ENCODE measurements at regions not wholly inside any gene's neighbourhood (a gene's known extent, or its start where the extent isn't known, plus 50 kb on each side); places are given as distances from the start of the nearest gene placed in this dataset.
"Not testable (repeated sequence)": the region's sequence is repeated elsewhere in the genome, so short reads cannot be mapped to it uniquely, and the experiment has no call there.

DNA sequence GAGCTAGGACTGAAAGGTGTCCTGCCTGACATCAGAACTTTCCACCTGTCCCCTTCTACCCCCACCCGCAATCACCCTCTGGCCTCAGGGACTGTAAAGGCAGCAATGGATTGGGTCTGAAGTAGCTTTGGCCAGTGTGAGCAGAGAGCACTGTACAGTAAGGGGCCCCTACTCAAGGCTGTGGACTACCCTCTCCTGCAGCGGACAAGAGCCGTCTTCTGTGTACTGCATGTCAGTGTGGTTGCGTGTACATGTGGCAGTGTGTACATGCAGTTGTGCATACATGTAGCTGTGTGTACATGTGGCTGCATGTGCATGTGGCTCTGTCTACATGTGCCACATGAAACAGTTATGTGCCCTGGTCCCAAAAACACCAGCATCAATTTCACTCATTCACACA is 205.9 kb upstream of the LINGO1 start:
- no peak for DNase-seq

DNA sequence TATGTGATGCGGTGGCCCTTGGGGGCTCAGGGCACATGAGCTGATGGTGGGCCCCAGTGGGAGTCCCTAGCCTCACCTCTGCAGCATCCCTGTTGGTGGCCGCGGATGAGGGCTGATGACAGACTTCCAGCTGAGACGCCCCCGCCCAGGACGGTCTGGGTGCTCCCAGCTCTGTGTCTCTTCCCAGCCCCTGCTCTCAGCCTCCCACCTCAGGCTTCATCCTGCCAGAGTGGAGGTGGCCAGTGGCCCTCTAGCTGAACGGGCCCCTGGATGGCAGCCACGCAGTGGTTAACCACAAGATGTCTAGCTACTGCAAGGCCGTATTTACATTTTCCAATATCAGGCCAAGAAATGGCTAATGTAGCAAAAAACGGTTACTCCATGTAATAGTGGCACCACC is 205.3 kb upstream of the LINGO1 start:
- no peak for DNase-seq

DNA sequence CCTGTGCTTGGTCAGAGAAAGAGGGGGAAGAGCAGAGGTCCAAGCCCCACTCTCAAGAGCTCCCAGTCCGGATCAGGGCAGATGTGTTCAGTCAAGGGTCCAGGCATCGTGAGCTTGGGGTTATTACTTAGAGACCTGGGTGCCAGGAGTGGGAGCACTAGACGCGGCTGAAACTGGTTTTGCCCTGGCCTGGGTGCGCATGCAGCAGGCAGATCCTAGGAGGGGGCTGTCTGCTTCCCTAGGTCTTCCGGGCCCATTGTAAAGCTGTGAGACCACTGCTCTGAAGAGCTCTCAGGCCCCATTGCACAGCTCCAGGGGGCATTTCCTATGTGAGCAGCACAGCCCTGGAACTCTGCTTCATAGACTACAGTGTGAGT is 204.9 kb upstream of the LINGO1 start:
- DNase-seq: no peak

DNA sequence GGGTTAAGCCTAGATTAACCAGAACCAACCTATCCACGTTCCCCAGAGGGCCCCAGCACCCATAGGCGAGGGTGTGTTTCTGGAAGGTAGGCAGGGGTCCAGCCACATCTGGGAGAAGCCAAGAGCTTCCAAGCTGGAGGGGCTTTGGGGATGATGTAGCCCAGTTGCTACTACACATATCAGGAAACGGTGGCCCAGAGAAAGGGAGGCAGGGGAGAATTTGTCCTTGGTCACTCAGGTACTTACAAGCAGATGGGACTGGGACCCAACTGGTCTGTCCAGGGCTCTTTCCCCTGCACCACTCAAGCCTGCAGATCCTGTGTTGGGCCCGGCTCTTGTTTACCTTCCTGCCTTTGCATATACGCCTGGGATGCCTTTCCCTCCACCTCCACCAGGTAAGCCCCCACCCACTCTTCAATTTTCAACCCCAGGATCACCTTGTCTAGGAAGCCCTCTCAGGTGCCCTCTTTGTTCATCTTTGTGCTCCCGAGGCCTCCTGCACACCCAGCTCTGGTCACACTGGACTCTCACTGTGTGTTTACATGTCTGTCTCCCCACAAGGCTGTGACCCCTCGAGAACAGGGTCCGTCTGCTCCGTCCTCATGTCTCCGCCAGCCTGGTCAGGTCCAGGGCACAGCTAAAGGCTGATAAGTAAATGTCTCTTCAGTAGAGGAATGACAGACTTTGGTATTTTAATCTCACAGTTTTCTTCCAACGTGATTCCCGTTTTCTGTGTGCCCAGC is 204.4 kb upstream of the LINGO1 start:
- no peak for DNase-seq

DNA sequence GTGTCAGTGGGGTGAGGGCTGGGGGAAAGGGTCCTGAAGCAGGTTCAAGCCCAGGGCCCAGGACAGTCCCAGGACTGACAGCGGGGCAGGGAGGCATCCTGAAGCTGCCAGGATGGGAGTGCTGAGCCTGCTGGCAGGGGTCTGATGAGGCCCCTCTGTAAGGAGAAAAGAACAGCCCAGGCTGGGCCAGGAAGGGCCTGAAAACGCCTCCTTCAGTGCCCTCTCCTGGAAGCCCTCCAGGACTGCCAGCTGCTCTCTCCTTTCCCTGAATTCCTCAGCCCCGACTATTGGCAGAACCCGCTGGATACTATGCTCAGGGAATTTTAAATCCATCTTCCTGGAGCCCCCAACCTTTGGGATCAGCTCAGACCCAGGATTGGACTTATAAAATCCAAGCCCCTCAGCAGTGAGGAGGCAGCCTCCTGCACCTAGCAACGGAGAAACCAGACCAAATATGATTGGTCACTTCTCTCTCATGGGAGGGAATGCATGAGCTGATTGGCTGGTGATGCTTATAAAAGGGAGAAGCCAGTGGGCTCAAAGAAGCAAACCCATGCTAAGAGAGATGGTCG is 203.5 kb upstream of the LINGO1 start:
- no peak for DNase-seq

DNA sequence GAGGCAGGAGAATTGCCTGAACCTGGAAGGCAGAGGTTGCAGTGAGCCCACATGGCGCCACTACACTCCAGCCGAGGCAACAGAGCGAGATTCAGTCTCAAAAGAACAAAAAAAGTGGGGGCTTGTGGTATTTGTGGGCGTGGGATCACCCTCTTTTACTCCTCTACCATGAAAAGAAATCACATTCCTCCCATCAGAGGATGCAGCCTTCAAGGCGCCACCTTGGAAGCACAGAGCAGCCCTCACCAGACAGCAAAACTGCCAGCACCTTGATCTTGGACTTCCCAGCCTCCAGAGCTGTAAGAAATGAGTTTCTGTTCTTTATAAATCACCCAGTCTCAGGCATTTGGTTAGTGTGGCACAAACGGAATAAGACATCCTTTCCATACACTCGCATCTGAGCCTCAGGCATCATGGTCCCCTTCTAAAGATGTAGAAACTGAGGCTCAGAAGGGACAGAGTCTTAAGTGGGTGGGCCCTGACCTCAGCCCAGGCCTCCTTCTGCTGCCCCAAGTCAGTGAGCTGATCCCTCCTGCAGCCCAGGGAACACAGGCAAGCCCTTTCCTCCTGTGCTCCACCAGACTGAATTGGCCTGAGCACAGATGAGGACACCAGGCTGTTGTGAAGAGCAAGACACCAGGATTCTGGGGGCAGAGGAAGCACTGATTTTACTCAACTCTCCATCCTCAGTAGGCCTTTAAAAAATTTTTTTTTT is 201.7 kb upstream of the LINGO1 start:
- no peak for DNase-seq

GRCh38 chr15:77832874-77833273 is 200.2 kb upstream of the LINGO1 start:
- no peak for DNase-seq

- DNase-seq: no peak
Observed at GRCh38 chr15:77831986-77832385, 199.3 kb upstream of the LINGO1 start.

DNA sequence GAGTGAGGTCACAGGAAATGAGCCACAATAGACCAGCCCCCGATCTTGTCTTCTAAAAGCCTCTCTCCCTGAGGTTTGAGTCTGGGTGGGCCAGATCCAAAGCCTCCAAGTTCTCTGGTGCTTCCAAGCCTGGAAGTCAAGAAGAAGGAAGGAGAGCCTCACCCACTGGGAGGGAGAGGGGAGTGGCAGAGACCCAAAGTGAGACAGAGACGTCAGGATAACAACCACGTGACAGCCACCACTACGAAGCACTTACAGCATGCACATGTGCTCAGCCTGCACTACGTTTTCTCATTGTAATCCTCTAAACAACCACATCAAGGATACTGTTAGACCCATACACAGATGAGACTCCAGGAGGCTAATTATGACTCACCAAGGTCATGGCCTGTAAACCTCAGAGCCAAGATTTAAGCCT is 197.3 kb upstream of the LINGO1 start:
- DNase-seq: no peak

GRCh38 chr15:77829331-77829730 is 196.6 kb upstream of the LINGO1 start:
- DNase-seq: not testable (repeated sequence)

GRCh38 chr15:77827860-77828259 is 195.1 kb upstream of the LINGO1 start:
- DNase-seq: no peak

DNA sequence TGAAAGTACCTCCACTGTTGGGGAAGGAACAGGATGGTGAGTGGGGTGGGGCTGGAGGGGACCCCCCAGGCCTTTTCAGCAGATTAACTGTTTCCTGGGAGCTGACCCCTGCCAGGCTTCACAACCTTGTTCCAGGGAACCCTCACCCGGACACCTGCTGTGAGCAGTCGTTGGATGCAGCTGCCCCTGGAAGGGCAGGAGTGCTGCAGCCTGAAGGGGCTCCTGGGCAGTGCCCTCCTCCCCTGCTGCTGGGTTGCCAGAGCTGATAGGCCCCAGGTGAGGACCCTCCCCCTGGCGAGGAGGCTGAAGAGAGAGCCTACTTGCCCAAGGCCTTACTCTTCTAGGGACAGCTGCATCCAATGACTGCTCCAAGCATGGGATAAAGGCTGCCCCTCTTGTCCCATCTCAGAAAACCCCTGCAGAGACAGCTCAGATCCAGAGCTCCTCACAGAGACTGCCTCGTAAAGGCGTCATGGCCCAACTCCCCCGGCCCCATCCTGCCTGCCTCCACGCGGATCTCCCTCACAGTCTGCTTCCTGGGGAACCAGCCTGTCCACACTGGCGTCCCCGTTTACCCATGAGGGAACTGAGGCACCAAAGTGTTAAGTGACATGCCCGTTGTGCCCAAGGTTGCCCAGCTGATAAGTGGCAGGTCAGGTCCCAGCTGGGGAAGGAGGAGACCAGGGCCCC is 193.4 kb upstream of the LINGO1 start:
- no peak for DNase-seq

DNA sequence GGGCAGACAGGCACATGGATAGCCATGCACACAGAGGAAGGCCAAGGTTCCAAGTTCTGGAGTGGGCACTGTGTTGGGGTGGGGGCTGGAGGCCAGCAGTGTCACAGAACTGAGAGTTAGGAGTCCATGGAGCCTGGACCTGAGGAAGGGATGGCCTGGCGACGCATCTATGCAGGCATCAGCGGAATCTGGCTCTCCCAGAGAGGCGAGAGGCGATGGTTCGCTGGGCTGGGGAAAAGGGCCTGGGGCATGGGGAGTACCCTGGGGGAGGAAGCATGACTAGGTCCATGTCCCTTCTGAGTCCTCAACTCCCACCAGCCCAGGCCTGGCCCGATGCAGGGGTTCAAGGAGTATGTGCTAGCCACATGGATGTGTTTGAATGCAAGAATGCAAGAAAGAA is 192.8 kb upstream of the LINGO1 start:
- DNase-seq: no peak

DNA sequence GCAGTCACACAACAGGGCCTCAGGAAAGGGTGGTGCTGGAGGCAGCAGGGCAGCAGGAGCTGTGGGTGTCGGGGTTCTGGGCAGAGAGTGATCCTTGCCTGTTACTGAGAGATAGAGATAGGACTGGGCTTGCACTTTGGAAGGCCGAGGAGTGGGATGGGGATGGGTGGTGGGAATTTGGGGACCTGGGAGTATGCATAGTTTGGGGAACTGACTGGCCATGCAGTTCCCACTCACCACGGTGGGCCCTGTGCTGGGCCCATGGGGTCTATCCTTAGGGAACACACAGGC is 192.5 kb upstream of the LINGO1 start:
- DNase-seq: no peak

DNA sequence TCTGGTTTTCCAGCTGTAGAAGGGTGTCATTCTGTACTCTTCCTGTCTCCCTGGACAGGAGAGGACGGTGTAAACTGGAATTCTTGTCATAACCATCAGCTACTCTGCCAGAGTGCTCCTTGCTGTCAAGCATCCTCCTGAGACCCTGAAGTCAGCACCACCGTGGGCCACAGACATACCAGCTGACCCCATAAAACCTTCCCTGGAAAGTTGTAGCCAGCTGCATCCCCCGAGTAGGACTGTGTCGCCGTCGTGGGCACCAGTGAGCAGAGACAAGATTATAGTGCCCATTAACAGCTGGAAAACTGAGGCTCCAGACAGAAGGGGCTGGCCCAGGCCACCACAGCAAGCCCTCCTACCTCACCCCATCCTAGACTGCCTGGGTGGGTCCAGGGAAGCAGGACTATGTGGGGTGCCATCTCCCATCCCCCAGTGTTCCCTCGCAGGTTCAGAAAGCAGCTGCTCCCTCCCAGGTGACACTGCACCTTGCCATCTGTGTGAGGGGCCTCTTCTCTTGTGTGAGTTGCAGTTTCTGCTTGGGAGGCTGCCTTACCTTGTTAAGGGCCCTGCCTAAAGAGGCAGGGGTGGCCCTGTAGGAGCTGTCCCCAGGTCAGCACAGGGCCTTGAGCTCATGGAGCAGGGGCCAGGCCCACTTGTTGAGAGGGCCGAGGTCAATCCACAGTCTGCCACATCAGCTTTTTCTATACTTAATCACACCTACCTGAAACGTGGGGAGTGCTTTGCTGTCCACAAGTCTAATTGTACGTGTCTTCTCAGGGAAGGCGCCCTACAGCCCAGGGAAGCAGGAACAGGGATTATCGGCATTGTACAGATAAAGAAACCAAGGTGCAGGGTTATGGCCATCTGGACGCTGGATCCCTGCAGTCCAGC is 191.9 kb upstream of the LINGO1 start:
- DNase-seq: no peak

- no peak for DNase-seq
Observed at GRCh38 chr15:77823736-77824135, 191.0 kb upstream of the LINGO1 start.

DNA sequence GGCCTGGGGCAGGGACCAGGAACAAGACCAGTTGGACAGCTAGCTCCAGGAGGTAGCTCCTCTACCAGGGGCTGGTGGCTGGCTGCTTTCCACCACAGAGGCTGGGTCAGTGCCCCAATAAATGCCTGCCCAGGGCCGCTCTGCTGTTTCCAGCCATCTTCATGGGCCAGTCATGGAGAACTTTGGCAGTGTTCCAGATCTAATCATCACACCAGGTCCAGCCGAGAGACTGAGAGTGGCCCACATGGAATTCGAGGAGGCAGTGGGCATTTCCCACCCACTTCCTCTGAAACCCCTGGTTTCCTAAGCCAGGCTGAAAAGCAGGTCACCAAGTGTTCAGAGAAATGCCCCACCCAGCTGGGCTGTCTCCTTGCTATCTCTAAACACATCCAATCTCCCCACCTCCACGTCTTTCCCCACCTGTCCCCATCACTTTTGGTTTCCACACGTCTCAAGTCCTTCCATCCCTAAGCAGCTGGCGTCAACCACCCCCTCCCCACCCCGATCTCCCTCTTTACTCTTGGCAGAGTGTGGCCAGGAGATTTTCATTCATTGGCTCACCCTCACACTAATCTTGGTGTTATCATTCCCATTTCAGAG is 190.0 kb upstream of the LINGO1 start:
- DNase-seq: no peak

DNA sequence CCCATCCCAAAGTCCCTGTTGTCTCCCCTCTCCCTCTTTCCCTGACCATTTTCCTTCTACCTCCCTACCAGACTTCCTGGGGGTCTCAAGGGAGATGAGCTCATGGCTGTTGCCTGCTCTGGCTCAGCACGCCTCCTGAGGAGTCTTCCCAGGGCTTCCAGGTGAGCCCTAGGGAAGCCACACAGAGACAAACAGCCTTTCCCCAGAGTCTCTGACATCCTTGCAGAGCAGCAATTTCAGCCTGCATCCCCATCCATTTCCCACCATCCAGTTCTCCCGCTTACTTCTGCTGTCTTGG is 189.2 kb upstream of the LINGO1 start:
- DNase-seq: no peak

- peak; percentile 51 for DNase-seq
Observed at GRCh38 chr15:77821188-77821958, 188.7 kb upstream of the LINGO1 start.

DNA sequence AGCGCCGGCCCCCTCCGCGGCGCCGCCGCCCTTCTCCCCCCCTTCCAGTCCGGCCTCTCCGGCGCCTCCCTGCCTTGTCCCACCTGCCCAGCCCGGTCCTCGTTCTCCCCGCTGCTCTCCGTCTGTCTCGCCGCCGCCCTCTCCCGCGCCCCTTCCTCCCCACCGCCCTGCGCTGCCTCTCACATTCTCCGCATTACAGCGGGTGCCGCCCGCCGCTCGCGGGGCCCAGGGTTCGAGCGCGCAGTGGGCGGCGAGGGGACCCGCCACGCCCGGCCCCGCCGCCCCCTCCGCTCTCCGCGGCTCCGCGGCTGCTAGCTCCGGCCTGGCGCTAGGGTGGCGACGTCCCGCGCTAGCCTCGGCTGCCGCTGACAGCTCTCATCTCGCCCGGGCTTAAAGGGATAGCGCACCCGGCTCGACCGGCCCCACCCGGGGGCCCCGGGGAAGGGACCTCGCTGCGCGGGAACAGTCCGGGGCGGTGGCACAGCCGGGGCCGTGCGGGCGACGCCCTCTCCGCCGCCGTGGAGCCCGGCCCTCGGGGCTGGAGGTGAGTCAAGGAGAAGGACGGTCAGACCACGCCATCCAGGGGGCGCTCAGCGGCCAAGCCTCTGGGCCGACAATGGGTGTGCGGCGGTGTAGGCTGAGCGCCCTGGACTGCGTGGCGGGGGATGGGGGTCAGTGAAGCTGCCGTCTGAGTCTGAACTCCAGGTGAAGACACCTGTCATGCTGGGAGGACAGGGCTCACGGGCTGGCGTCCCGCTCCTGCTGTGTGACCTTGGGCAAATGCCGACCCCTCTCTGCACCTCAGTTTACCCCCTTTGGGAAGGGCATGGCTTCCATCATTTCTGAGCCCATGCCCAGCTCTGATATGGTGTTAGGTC is 187.4 kb upstream of the LINGO1 start:
- DNase-seq: peak; percentile 24
